ENCODE measurements at regions not wholly inside any gene's neighbourhood (a gene's known extent, or its start where the extent isn't known, plus 50 kb on each side); places are given as distances from the start of the nearest gene placed in this dataset.
A peak's percentile ranks its signal among the peaks of the same experiment; 100 is the strongest.

DNA sequence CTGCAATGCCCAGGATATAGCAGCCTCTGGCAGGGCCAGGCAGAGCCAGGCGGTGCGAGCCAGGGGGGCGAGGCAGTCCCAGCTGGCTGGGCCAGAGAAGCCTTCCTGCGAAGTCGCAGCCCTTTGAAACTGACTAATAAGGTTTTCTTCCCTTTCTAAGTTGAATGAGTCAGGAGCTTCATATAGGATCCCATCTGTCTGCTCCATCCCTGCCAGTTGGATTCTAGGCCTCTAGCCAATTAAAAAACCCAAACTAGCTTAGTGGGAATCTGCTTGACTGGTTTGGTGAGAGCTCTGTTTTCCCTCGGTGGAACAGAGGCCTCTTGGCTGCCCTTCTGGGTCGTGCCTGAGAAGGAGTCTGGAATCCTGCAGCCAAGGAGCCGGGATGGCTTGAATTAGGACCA, 70.1 kb upstream of the RAPGEF1 start:
- no peak for DNase-seq

GRCh38 chr9:131808291-131808690, 68.4 kb upstream of the RAPGEF1 start:
- DNase-seq: no peak

GRCh38 chr9:131807144-131807983, 67.5 kb upstream of the RAPGEF1 start:
- no peak for DNase-seq

GRCh38 chr9:131805803-131806202, 65.9 kb upstream of the RAPGEF1 start:
- no peak for DNase-seq

DNA sequence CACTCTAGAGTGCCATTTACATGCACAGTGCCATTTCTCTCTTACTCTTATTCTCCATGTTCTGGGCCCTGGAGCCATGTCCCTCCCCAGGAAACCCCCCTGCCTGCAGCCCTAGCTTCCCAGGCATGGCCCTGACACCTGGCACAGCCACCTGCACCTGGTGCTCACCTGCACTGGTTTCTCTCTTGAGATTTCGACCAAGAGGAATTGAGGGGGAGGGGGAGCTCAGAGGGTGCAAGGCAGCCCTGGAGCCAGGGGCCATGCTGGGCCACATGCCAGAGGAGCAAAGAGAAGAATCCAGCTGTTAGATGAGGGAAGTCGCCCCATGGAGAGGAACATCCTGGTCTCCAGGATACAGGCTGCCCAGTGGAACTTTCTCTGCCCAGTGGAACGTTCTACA, 65.0 kb upstream of the RAPGEF1 start:
- no peak for DNase-seq

- no peak for DNase-seq
Measured at GRCh38 chr9:131803758-131804411, 64.0 kb upstream of the RAPGEF1 start.

DNA sequence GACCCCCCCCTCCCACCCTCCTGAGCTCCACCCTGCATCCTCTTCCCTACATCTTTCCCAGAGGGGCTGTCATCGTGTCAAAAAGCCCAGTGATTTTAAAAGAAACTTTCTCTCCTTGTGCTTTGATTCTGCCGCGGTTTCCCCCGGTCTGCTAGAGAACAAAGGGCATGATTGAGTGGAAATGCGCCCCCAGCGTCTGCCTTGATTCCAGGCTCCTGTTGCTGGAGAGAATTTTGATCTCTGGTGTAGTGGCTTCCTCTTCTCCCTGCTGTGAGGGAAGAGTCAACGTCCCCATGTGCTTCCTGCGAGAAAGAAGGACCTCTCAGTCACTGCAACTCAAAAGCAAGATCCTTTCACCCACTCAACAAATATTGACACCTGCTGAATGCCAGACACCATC, 61.9 kb upstream of the RAPGEF1 start:
- no peak for DNase-seq

GRCh38 chr9:131800843-131801242, 61.0 kb upstream of the RAPGEF1 start:
- DNase-seq: no peak

GRCh38 chr9:131800366-131800765, 60.5 kb upstream of the RAPGEF1 start:
- DNase-seq: no peak

GRCh38 chr9:131799177-131799823, 59.4 kb upstream of the RAPGEF1 start:
- peak; percentile 26 for DNase-seq

- no peak for DNase-seq
Measured at GRCh38 chr9:131798246-131798645, 58.4 kb upstream of the RAPGEF1 start.

DNA sequence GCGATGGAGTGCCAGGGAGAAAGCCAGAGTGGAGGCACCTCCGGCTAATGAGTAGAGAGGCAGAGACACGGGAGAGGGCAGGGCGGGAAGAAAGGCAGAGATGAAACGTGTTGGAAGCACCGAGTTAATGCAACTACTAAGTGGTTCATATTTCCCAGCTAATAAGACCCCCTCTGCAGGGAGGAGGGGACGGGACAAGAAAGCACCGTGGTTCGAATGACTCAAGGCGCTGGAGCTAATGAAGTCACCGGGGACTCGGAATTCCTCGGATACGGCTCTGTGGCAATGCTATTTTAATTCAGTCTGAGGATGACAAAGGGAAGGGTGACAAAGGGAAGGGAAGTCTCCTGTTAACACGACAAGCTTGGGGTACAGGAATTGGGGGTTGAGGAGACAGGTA, 54.5 kb upstream of the RAPGEF1 start:
- no peak for DNase-seq

- DNase-seq: no peak
Measured at GRCh38 chr9:131791542-131792254, 51.8 kb upstream of the RAPGEF1 start.

Data from stimulated activated naive CD4-positive, alpha-beta T cell treated with Interleukin-2 at 50 U/mL for 16 hours (primary cell).